ENCODE measurements at regions not wholly inside any gene's neighbourhood (a gene's known extent, or its start where the extent isn't known, plus 50 kb on each side); places are given as distances from the start of the nearest gene placed in this dataset.

- no peak overlapping the region for H2AFZ ChIP-seq (replicated peaks; ENCODE audit: low read length, poor library complexity)
- POLR2A ChIA-PET (ENCODE audit: unreplicated experiment) = no interaction called here
- no peak for TF ChIP-seq FOS (IDR thresholded peaks at IDR 0.05; ENCODE audit: low read depth, low read length)
- no peak for TF ChIP-seq RFX5 (IDR thresholded peaks at IDR 0.05; ENCODE audit: low read depth, low read length)
- no peak for TF ChIP-seq MAZ (IDR thresholded peaks at IDR 0.05; ENCODE audit: borderline replicate concordance, low read depth, low read length)
- TF ChIP-seq POLR2A (IDR thresholded peaks at IDR 0.05; ENCODE audit: low read depth, low read length) = no peak
- TF ChIP-seq CEBPB (IDR thresholded peaks at IDR 0.05; ENCODE audit: low read depth, low read length) = no peak
- TF ChIP-seq SMC3 (IDR thresholded peaks at IDR 0.05; ENCODE audit: low read depth, low read length) = no peak
- TF ChIP-seq ELK1 (IDR thresholded peaks at IDR 0.05; ENCODE audit: borderline replicate concordance, low read depth, low read length) = no peak
- TF ChIP-seq CTCF (conservative IDR thresholded peaks at IDR 0.05; ENCODE audit: low read depth, low read length) = no peak
- H2BK15ac ChIP-seq (ENCODE audit: low read depth, low read length) = no peak overlapping the region
- H3K9me3 ChIP-seq (ENCODE audit: control insufficient read depth, insufficient read depth, low read length) = no peaks in the 10 kb centered on the region
- H3K4me3 ChIP-seq (ENCODE audit: insufficient read depth, low read depth, low read length) = no peak overlapping the region
- H4K5ac ChIP-seq (ENCODE audit: low read depth, low read length) = no peak overlapping the region
- no peak for DNase-seq
- H3K9ac ChIP-seq (ENCODE audit: low read depth, low read length) = no peak overlapping the region
- H4K91ac ChIP-seq (ENCODE audit: insufficient read depth, low read depth, low read length) = no peak overlapping the region
- no peak overlapping the region for H2BK20ac ChIP-seq (ENCODE audit: low read depth, low read length)
- H3K27ac ChIP-seq (ENCODE audit: insufficient read depth, low read length) = no peak overlapping the region
- no peaks in the 10 kb centered on the region for H4K20me1 ChIP-seq (ENCODE audit: insufficient read depth, low read length)
- H3K36me3 ChIP-seq (ENCODE audit: control insufficient read depth, insufficient read depth, low read length) = no peaks in the 10 kb centered on the region
- H3K9me1 ChIP-seq (ENCODE audit: insufficient read depth, low read length) = no peaks in the 10 kb centered on the region
- ATAC-seq (ENCODE audit: low read depth) = no peak
- H2BK5ac ChIP-seq (ENCODE audit: low read depth, low read length, poor library complexity, severe bottlenecking) = no peak overlapping the region
- H3K18ac ChIP-seq (ENCODE audit: low read depth, low read length) = no peak overlapping the region
- no peak overlapping the region for H3K4me2 ChIP-seq (ENCODE audit: low read depth, low read length)
- H2AK9ac ChIP-seq (replicated peaks; ENCODE audit: low read depth, low read length, poor library complexity) = no peak overlapping the region
- CTCF ChIA-PET = no interaction called here
- no peak overlapping the region for H4K8ac ChIP-seq (ENCODE audit: low read depth in 2 of 2, low read length in 2 of 2)
- no peak overlapping the region for H3K14ac ChIP-seq (replicated peaks; ENCODE audit: low read depth, low read length)
- dilution Hi-C loops (cut with HindIII; ENCODE audit: low sequenced_read_pairs, unreplicated experiment) (no loop called here), in situ Hi-C loops (cut with MboI; ENCODE audit: low sequenced_read_pairs) (no loop called here), intact Hi-C loops (cut with micrococcal nuclease) (no loop called here)
- H3K79me1 ChIP-seq (ENCODE audit: low read depth in 1 of 2, low read length in 2 of 2) = no peaks in the 10 kb centered on the region
- no peaks in the 10 kb centered on the region; the same call in 1 of the 2 replicates for H3K27me3 ChIP-seq (ENCODE audit: control insufficient read depth, insufficient read depth, low read length)
- no peak overlapping the region for H3K56ac ChIP-seq (ENCODE audit: extremely low read depth, insufficient read depth, low read length)
- no peak overlapping the region for H2BK120ac ChIP-seq (ENCODE audit: low read depth, low read length)
- BruUV-seq (replicated peaks) = no TSS peak
- H2AK5ac ChIP-seq (ENCODE audit: low read depth, low read length) = no peak overlapping the region
- no peaks in the 10 kb centered on the region for H3K4me1 ChIP-seq (ENCODE audit: control insufficient read depth, insufficient read depth, low read length)
- no CpG with 5 or more reads among the region's 2 CpGs for whole genome bisulfite sequencing, 2 experiments (ENCODE audit: extremely low coverage in 2 of 2, insufficient read length in 1 of 2)
- no peak overlapping the region for H3K4ac ChIP-seq (ENCODE audit: low read depth, low read length)
- no peak overlapping the region for H3K23ac ChIP-seq (ENCODE audit: low read depth, low read length)
These were observed 126.7 kb upstream of the RAI2 start for GRCh38 chrX:17987783-17988182.

Data from IMR-90 (cell line).